Loucy (cell line): ENCODE measurements at regions not wholly inside any gene's neighbourhood (a gene's known extent, or its start where the extent isn't known, plus 50 kb on each side); places are given as distances from the start of the nearest gene placed in this dataset.

Experiments used
- H2AFZ ChIP-seq: fragments of 200-600 bp; sonication (generic); 2 replicates; pipeline ENCODE4 v1.6.0; 2016; ENCODE audit warnings: antibody characterized with exemption, mild to moderate bottlenecking, low read length, moderate library complexity
- H3F3A ChIP-seq: fragments of 200-600 bp; 2 replicates; pipeline ENCODE4 v1.6.0; 2016; ENCODE audit warnings: antibody characterized with exemption, low read depth, mild to moderate bottlenecking
- H3K27me3 ChIP-seq: fragments of 200-600 bp; sonication (generic); 2 replicates; pipeline ENCODE4 v1.6.1; 2014; ENCODE audit warnings: low read length, mild to moderate bottlenecking; ENCODE audit not compliant: insufficient read depth, poor library complexity, severe bottlenecking
- H3K36me3 ChIP-seq: fragments of 200-600 bp; sonication (generic); 2 replicates; pipeline ENCODE4 v1.6.1; 2016; ENCODE audit warnings: low read length; ENCODE audit not compliant: insufficient read depth
- H3K4me1 ChIP-seq: fragments of 200-600 bp; sonication (generic); 2 replicates; pipeline ENCODE4 v1.5.1; 2014; ENCODE audit warnings: low read length, mild to moderate bottlenecking; ENCODE audit not compliant: insufficient read depth, poor library complexity, severe bottlenecking
- H3K4me2 ChIP-seq: fragments of 200-600 bp; sonication (generic); 2 replicates; pipeline ENCODE4 v1.6.0; 2014; ENCODE audit warnings: antibody characterized with exemption, low read length, low read depth, mild to moderate bottlenecking; ENCODE audit not compliant: poor library complexity, severe bottlenecking
- H3K4me3 ChIP-seq: fragments of 200-600 bp; sonication (generic); 2 replicates; pipeline ENCODE4 v1.5.1; 2014; ENCODE audit warnings: low read length, mild to moderate bottlenecking, mixed read lengths; ENCODE audit not compliant: poor library complexity, severe bottlenecking
- H3K79me2 ChIP-seq: fragments of 200-600 bp; sonication (generic); 2 replicates; pipeline ENCODE4 v1.6.1; 2014; ENCODE audit warnings: low read length; ENCODE audit not compliant: insufficient read depth
- H3K9ac ChIP-seq: fragments of 200-600 bp; sonication (generic); 2 replicates; pipeline ENCODE4 v1.6.0; 2014; ENCODE audit warnings: mild to moderate bottlenecking, low read depth, low read length, moderate library complexity; ENCODE audit not compliant: poor library complexity, severe bottlenecking
- H3K9me2 ChIP-seq: fragments of 200-600 bp; sonication (generic); replicated peaks from 2 replicates; pipeline ENCODE4 v1.6.1; 2016; ENCODE audit warnings: low read depth, low read length, mixed read lengths
- H3K9me3 ChIP-seq: fragments of 200-600 bp; sonication (generic); 2 replicates; pipeline ENCODE4 v1.6.1; 2014; ENCODE audit warnings: mild to moderate bottlenecking, antibody characterized with exemption, low read length, low read depth; ENCODE audit not compliant: insufficient read depth
- H4K20me1 ChIP-seq: fragments of 200-600 bp; sonication (generic); 2 replicates; pipeline ENCODE4 v1.6.0; 2014; ENCODE audit warnings: antibody characterized with exemption, low read length, mild to moderate bottlenecking; ENCODE audit not compliant: insufficient read depth, poor library complexity, severe bottlenecking
- EZH2phosphoT487 ChIP-seq: fragments of 200-600 bp; IDR thresholded peaks from 2 replicates; pipeline ENCODE4 v1.6.1; 2018; ENCODE audit warnings: antibody characterized with exemption, mild to moderate bottlenecking, moderate library complexity, borderline replicate concordance
- TF ChIP-seq, protein P1 (sequence below): fragments of 200-600 bp; sonication (generic); conservative IDR thresholded peaks from 2 replicates; pipeline ENCODE4 v1.5.1; 2014; ENCODE audit warnings: mild to moderate bottlenecking, antibody characterized with exemption, low read length

DNA sequence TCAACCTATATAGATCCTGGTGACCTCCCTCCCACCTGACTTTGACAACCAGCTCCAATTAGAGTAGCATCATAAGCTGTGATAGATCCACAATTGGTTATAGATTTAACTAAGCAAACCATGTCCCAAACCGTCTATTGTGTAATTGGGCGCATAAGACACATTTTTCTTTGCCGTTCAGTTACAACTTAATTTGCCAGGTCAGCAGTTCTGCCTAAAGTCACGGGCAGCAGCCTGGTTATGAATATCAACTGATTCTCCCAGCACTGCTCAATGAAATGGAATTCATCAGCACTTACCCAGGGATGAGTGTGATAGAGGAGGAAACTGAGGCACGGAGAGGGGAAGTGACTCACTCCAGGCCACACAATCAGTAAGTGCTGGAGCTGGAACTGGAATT, 73.4 kb downstream of the KLHDC7A start:
- Histone ChIP-seq H2AFZ (no peak overlapping the region), H3K4me3 (no peak overlapping the region), H3K36me3 (no peaks in the 10 kb centered on the region), H3K9me3 (no peaks in the 10 kb centered on the region), H3K9ac (no peak overlapping the region), H4K20me1 (no peaks in the 10 kb centered on the region), H3F3A (no peaks in the 10 kb centered on the region), H3K4me1 (no peaks in the 10 kb centered on the region), H3K4me2 (no peak overlapping the region), H3K79me2 (no peaks in the 10 kb centered on the region), H3K9me2 (no peaks in the 10 kb centered on the region), H3K27me3 (no peaks in the 10 kb centered on the region)
- TF ChIP-seq, protein P1, sequence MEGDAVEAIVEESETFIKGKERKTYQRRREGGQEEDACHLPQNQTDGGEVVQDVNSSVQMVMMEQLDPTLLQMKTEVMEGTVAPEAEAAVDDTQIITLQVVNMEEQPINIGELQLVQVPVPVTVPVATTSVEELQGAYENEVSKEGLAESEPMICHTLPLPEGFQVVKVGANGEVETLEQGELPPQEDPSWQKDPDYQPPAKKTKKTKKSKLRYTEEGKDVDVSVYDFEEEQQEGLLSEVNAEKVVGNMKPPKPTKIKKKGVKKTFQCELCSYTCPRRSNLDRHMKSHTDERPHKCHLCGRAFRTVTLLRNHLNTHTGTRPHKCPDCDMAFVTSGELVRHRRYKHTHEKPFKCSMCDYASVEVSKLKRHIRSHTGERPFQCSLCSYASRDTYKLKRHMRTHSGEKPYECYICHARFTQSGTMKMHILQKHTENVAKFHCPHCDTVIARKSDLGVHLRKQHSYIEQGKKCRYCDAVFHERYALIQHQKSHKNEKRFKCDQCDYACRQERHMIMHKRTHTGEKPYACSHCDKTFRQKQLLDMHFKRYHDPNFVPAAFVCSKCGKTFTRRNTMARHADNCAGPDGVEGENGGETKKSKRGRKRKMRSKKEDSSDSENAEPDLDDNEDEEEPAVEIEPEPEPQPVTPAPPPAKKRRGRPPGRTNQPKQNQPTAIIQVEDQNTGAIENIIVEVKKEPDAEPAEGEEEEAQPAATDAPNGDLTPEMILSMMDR = no peak
- no peak for TF ChIP-seq EZH2phosphoT487

DNA sequence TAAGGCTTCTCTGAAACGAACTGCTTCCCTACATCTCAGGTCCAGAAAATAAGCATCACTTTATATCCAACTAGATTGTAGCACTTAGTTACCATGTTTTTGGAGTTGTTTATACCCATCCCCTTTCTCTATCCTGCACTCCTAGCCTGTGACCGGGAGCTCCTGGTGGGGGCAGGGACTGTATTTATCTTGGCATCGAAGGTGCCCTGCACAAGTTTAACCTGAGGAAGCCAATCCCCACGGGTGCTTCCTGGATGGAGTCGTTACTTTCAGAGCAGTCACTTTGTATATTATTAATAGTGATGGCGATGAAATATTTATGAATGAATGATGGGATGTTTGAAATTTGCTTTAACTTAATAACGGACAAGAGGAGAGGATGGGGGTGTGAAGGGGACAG, 73.9 kb downstream of the KLHDC7A start:
- Histone ChIP-seq H3K79me2 (no peaks in the 10 kb centered on the region), H3K27me3 (no peaks in the 10 kb centered on the region), H3K9me2 (no peaks in the 10 kb centered on the region)

DNA sequence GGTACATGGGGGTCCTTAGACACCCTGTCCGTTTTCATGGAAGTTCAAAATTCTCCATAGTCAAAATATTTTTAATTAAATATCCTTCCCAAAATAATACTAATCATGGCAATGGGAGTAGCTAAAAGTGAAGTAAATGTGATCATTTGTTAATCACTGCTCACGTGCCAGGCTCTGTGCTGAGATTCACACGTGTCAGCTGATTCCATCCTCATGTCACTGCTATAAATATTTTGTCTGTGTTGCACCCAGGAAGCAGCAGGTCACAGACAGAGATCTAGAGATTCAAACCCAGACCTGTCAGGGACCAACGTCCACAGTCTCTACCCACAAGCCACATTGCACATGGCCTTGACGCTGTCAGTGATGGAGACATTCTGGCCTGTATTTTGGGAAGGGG, 74.3 kb downstream of the KLHDC7A start:
- H3K27me3 ChIP-seq = no peaks in the 10 kb centered on the region
- H3K9me3 ChIP-seq = no peaks in the 10 kb centered on the region
- H3K9me2 ChIP-seq = no peaks in the 10 kb centered on the region
- TF ChIP-seq EZH2phosphoT487 = no peak
- TF ChIP-seq, protein P1 = no peak
- no peaks in the 10 kb centered on the region for H3K4me1 ChIP-seq
- no peak overlapping the region for H2AFZ ChIP-seq
- H3K4me2 ChIP-seq = no peak overlapping the region
- no peaks in the 10 kb centered on the region for H3K79me2 ChIP-seq
- H3K4me3 ChIP-seq = no peak overlapping the region
- no peaks in the 10 kb centered on the region for H3F3A ChIP-seq
- H3K9ac ChIP-seq = no peak overlapping the region
- H3K36me3 ChIP-seq = no peaks in the 10 kb centered on the region
- H4K20me1 ChIP-seq = no peaks in the 10 kb centered on the region

More for the DNA sequence above, 73.9 kb downstream of the KLHDC7A start:
- Histone ChIP-seq H4K20me1 (no peaks in the 10 kb centered on the region), H3K9ac (no peak overlapping the region), H3K9me3 (no peaks in the 10 kb centered on the region), H3K4me3 (no peak overlapping the region), H3K4me1 (no peaks in the 10 kb centered on the region), H2AFZ (no peak overlapping the region), H3K4me2 (no peak overlapping the region), H3K36me3 (no peaks in the 10 kb centered on the region), H3F3A (no peaks in the 10 kb centered on the region)
- TF ChIP-seq, protein P1 = no peak
- no peak for TF ChIP-seq EZH2phosphoT487
